ENCODE measurements at regions not wholly inside any gene's neighbourhood (a gene's known extent, or its start where the extent isn't known, plus 50 kb on each side); places are given as distances from the start of the nearest gene placed in this dataset.

DNA sequence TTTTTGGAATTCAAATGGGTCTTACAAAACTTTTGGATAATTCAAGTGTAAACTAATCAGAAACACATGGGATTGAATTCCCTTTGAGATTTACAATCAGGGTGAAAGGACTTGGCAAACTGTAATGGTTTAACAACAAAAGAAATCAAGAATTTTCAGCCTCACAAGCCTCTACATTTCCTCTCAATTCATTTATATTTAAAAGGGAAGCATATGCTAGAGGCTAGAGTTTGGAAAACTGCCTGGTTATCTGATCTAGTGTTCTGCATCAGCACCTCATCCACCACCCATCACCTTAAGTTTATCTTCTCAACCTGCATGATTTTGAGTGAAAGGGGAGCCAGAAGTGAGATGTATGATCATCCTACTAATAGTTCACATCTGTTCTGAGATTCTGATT lies 120.7 kb downstream of the TES start:
- Histone ChIP-seq H3K4me1 (no peaks in the 10 kb centered on the region), H3K36me3 (no peaks in the 10 kb centered on the region), H3K9me3 (no peaks in the 10 kb centered on the region), H3K27ac (no peak overlapping the region), H3K4me3 (no peak overlapping the region), H3K27me3 (no peaks in the 10 kb centered on the region)
- TF ChIP-seq POLR2A (IDR thresholded peaks at IDR 0.05) = no peak
- TF ChIP-seq POLR2AphosphoS5 (IDR thresholded peaks at IDR 0.05) = no peak
- no peak for TF ChIP-seq CTCF (IDR thresholded peaks at IDR 0.05)
- intact Hi-C loops (cut with DNase I; ENCODE audit: low total_unique reads) = no loop called here
- no peak for DNase-seq (ENCODE audit: low spot score in 2 of 2)

DNA sequence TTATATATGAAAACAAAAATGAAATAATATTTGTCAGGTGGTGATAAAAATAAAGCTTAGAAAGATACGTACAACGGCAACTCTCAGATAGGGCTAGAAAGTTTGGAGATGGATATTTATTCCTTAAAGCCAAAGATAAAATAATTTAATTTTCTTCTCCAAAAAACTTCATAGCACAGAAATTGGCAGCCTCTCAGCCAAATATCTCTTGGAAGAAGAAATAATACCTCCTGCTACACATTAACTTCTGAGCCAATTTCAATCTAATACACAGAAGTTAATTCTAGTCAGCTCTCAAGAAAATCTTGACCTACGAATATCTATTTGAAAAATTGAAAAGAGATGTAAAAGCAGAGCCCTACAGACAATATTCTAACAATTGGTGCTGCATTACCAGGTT lies 122.4 kb downstream of the TES start:
- Histone ChIP-seq H3K36me3 (no peaks in the 10 kb centered on the region), H3K9me3 (no peaks in the 10 kb centered on the region), H3K27ac (no peak overlapping the region), H3K4me1 (no peaks in the 10 kb centered on the region), H3K27me3 (no peaks in the 10 kb centered on the region), H3K4me3 (no peak overlapping the region)
- intact Hi-C loops (cut with DNase I; ENCODE audit: low total_unique reads) = no loop called here
- TF ChIP-seq POLR2AphosphoS5 (IDR thresholded peaks at IDR 0.05) (no peak), POLR2A (IDR thresholded peaks at IDR 0.05) (no peak), CTCF (IDR thresholded peaks at IDR 0.05) (no peak)
- DNase-seq (ENCODE audit: low spot score in 2 of 2) = no peak

DNA sequence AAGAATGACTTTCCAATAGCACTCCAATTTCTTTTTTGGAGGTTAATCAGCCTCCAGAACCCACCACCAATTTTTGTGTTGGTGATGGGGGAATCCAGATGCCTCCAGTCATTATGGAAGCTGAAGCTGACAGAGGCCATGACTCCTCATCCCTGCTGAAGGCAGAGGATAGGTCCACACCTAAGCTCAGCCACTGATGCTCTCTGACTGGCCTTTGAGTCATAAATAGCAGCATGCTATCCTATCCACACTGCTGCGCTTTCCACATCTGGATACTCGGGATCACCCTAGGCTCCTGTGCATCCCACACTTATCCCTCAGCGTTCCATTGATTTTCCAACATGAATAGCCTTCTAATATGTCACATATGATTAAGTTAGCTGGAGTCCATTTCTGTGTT lies 124.2 kb downstream of the TES start:
- Histone ChIP-seq H3K4me3 (no peak overlapping the region), H3K36me3 (no peaks in the 10 kb centered on the region), H3K27me3 (no peaks in the 10 kb centered on the region), H3K9me3 (no peaks in the 10 kb centered on the region), H3K4me1 (no peaks in the 10 kb centered on the region), H3K27ac (no peak overlapping the region)
- no peak for DNase-seq (ENCODE audit: low spot score in 2 of 2)
- TF ChIP-seq POLR2AphosphoS5 (IDR thresholded peaks at IDR 0.05) = no peak
- TF ChIP-seq CTCF (IDR thresholded peaks at IDR 0.05) = no peak
- no peak for TF ChIP-seq POLR2A (IDR thresholded peaks at IDR 0.05)
- intact Hi-C loops (cut with DNase I; ENCODE audit: low total_unique reads) = no loop called here

DNA sequence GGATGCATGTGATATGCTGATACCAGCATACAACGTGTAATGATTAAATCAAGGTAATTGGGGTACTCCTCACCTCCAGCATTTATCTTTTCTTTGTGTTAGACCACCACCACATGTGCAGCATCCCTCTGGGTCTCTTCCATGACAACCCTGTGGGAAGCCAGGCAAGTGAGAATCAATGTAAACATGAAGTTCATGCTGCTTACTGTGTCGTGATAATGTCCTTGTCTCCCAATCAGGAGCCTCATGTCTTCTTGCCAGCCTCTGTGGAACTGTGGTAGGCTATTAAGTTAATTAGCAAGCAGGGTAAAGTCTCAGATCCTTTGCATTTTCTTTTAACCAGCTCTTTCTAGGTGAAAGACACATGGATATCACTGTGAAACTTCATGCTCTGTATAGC lies 126.7 kb downstream of the TES start:
- Histone ChIP-seq H3K27ac (no peak overlapping the region), H3K36me3 (no peaks in the 10 kb centered on the region), H3K4me1 (no peaks in the 10 kb centered on the region), H3K9me3 (no peaks in the 10 kb centered on the region), H3K27me3 (no peaks in the 10 kb centered on the region), H3K4me3 (no peak overlapping the region)
- TF ChIP-seq POLR2A (IDR thresholded peaks at IDR 0.05) (no peak), POLR2AphosphoS5 (IDR thresholded peaks at IDR 0.05) (no peak), CTCF (IDR thresholded peaks at IDR 0.05) (no peak)
- intact Hi-C loops (cut with DNase I; ENCODE audit: low total_unique reads) = no loop called here
- DNase-seq (ENCODE audit: low spot score in 2 of 2) = no peak

DNA sequence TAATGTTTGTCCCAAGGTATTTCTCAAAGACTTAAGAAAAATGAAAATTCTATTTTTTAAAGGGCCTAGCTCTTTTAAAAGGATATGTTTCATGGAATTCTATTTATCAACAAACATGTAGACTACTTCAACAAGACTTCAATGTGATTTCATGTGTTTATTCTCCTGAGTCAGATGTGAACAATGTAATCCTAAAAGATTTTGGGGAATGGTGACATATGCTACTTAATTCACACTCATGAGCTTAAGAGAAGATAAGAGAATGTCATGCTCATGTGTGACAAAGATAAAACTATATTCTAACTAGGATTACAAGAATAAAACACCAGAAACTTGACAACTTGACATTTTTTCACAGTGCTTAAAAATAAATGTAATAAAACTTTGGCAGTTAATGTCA lies 127.5 kb downstream of the TES start:
- Histone ChIP-seq H3K27me3 (no peaks in the 10 kb centered on the region), H3K9me3 (no peaks in the 10 kb centered on the region), H3K4me3 (no peak overlapping the region), H3K36me3 (no peaks in the 10 kb centered on the region), H3K27ac (no peak overlapping the region), H3K4me1 (no peaks in the 10 kb centered on the region)
- intact Hi-C loops (cut with DNase I; ENCODE audit: low total_unique reads) = no loop called here
- TF ChIP-seq CTCF (IDR thresholded peaks at IDR 0.05) (no peak), POLR2A (IDR thresholded peaks at IDR 0.05) (no peak), POLR2AphosphoS5 (IDR thresholded peaks at IDR 0.05) (no peak)
- DNase-seq (ENCODE audit: low spot score in 2 of 2) = no peak
